GM21576 (cell line): ENCODE measurements at regions not wholly inside any gene's neighbourhood (a gene's known extent, or its start where the extent isn't known, plus 50 kb on each side); places are given as distances from the start of the nearest gene placed in this dataset.
"Not testable (repeated sequence)": the region's sequence is repeated elsewhere in the genome, so short reads cannot be mapped to it uniquely, and the experiment has no call there.

Source experiments
- ATAC-seq: cut with Tn5 transposase; IDR thresholded peaks from one replicate; pipeline ENCODE4 v1.9.1; 2021; ENCODE audit warnings: mild to moderate bottlenecking, moderate library complexity; ENCODE audit not compliant: unreplicated experiment

DNA sequence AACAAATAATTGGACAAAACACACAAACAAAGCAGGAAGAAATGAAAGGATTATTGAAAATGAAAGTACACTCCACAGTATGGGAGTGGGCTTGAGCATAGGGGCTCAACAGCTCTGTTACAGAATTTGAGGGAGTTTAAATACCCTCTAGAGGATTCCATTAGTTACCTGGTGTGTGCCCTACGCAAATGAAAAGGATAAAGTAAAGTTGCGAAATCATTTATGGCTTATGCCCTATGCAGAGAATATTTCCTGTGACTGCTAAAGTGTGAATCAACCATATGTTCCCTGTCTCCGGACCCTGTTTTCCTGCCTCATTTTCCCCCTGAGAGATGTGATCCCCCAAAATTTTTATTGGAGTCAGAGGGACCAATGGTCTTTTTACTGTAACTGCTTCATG is 634.6 kb upstream of the CNTNAP2 start:
- no peak for ATAC-seq

DNA sequence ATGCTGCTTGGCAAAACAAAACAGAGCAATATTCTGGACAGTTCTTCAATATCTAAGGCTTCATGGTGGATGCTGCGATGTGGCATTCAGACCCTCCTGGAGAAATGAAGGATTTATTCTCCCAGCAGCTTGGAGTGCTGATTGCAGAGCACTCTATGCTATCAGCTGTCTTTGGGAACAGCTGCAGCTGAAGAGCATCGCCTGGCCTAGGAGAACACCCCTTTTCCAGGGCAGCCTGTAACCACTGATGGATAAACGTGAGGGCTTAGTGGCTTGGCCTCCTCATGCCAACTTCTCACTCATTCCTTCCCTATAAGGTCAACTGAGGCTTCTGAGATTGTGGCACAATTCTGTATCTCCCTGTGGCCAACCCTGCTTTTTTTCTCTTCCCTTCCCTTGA is 638.1 kb upstream of the CNTNAP2 start:
- ATAC-seq = no peak

DNA sequence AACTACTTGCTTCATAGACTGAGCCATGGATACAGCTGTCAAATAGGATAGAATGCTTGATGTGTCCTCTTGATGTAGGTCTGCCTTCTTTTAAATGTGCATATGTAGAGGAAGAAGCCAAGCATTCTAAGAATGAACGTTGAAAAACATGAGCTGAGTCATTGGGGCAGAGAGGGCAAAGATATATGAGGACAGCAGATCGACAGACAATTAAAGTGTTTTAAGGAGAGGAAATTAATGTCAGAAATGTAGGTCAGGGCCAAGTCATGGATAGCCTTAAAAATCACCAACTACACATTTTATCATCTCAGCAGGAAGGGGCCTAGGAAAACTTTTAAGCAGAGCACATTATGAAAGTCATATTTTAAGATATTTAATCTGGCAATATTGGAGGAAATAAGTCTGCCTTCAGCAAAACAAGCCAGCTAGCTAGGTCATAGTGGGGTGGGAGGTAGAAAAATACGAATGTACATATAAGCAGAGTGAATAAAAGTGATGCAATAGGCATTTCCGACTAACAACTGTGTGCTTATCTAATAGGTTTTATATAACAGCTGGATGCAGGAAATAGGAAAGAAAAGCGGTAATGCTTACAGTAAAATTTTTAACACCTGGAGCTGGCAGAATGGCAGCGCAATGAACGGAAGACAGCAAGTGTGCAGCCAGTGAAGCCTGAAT is 638.3 kb upstream of the TPK1 start:
- no peak for ATAC-seq

GRCh38 chr7:145471883-145472282 is 636.0 kb upstream of the TPK1 start:
- no peak for ATAC-seq

DNA sequence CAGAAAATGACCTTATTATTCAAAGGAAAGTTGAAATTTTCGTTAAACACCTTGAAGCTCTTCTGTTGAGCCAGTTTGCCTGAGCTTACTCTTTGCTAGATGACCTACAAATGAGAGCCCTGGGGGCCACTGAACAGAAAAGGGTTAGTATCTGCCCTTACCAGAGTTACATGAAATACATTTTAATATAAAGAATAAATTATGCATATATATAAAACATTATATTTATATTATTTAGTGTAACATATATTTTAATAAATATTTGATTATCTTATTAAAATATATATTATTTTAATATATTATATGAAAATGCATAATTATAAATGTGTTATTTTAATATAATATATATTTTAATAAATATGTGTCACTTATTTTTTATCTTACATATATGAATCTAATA is 628.4 kb upstream of the TPK1 start:
- no peak for ATAC-seq

- ATAC-seq = no peak
Observed at GRCh38 chr7:145462463-145462862, 626.6 kb upstream of the TPK1 start.

DNA sequence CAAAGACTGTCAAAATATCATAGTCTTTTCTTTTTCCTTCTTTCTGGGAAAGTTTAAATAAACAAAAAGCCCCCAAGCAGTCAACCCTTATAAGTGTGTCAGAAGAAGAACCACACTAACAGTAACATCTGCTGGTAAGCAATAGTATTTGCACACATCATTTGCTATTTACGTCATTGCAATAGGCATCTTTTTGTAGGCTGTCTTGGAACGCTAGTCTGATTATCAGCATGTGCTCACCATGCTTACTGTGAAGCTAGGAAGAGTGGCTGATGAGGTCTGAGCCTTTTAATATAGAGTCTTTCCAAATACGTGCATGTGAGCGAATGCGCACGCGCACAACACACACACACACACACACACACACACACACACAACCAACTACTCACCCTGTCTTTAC is 599.0 kb upstream of the TPK1 start:
- ATAC-seq = no peak

DNA sequence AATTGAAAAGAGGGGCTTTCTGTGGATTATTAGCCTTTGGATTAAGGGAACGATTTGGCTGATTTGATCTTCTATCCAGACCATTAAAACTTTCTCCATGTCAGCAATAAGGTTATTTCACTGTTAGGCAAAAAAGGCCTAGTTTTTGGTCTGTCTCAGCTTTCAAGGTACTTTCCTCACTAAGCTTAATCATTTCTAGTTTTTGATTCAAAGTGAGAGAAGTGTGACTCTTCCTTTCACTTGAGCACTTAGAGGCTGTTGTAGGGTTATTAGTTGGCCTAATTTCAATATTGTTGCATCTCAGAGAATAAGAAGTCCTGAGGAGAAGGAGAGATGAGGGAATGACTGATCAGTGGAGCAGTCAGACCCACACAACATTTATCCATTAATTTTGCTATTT is 596.0 kb upstream of the TPK1 start:
- ATAC-seq = no peak

GRCh38 chr7:145418481-145418880 is 582.6 kb upstream of the TPK1 start:
- ATAC-seq = not testable (repeated sequence)

GRCh38 chr7:145411066-145411465 is 575.2 kb upstream of the TPK1 start:
- no peak for ATAC-seq

DNA sequence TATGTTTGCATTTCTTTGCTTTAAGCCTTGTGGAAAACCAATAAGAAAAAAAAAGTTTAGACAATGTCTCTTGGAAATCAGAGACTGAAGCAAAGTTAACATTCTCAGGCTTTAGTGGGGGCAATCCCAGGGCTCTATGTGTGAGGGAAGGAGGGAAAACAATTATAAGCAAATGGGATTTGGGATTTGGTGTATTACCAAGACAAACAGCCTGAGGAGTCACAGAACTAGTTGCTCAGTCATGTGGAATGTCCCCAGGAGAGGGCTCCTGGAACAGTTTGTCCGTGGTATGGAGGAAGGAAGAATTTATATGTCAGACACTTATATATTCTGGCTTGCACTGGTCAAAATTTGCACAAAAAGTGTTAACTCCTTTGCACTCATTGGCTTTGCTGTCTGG is 562.9 kb upstream of the TPK1 start:
- no peak for ATAC-seq

DNA sequence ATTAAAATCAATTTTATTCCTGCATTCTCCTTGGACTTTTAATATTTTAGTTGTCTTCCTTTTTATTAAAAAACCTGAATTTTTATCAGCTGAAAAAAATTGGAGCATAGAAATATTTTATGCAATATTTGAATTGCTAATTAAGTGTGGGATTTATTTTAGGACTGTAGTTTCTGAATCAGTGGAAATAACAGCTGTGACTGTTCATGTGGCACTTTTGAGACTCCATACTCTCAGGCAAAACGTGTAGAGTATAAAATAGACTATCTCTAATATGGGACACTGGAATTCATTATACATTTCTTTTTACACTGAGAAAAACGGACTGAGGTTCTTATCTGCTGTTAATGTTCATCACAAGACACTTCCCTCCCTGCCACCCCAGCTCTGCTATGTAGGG is 558.3 kb upstream of the TPK1 start:
- ATAC-seq = no peak

DNA sequence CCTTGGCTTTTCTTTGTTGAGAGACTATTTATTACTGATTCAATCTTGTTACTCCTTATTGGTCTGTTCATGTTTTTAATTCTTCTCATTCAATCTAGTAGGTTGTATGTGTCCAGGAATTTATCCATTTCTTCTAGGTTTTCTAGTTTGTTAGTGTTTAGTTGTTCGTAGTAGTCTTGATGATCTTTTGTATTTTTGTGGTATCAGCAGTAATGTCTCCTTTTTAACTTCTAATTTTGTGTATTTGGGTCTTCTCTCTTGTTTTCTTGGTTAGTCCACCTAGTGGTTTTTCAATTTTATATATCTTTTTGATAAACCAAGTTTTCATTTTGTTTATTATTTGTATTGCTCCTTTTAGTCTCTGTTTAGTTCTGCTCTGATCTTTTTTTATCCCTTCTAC is 546.9 kb upstream of the TPK1 start:
- ATAC-seq = no peak

DNA sequence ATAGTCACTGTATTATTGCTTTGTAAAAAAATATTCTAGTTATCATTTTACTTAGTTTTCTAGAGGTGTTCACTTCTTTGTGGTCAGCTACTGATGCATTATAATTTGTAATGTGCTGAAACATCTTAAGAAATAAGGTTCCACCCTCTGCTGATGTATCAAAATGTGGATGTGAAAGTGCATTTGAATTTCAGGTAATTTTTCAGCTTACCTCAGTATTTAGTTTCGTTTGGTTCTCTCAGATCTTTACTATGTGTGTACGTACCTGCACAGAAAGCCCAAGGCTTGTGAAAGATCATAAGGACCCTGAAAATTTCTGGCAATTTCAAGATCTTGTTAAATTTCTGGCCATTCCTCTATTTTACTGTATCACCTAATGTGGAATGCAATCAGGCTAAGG is 542.3 kb upstream of the TPK1 start:
- ATAC-seq = no peak

DNA sequence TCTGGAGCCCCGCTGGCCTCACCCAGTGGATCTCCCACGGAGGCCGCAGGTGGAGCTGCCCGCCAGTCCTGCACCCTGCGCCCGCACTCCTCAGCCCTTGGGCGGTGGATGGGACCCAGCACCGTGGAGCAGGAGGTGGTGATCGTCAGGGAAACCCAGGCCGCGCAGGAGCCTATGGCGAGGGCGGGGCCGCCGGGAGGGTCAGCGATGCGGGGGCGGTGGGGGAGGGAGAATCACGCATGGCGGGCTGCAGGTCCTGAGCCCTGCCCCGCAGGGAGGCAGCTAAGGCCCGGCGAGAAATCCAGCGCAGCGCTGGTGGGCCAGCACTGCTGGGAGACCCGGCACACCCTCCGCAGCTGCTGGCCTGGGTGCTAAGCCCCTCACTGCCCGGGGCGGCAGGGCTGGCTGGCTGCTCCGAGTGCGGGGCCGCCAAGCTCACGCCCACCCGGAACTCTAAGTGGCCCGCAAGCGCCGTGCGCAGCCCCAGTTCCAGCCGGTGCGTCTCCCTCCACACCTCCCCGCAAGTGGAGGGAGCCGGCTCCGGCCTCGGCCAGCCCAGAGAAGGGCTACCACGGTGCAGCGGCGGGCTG is 524.8 kb upstream of the TPK1 start:
- no peak for ATAC-seq

DNA sequence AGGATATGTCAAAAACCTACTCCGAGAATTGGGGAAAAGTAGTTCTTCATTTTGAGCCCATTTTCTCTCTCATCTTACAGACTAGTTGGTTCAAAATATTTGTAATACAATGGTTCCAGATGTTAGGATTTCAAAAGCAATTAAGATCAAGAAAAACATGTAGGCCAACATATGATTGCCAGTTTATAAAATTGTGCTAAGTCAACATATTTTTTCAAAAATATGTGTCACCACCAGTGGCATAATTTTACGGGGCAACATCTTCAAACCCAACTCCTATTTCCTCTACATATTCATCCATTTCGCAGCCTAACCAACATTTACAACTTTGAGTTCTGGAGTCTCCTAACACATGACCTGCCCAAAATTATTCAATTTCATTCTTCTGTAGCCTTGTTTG is 514.5 kb upstream of the TPK1 start:
- no peak for ATAC-seq

- not testable (repeated sequence) for ATAC-seq
Observed at GRCh38 chr7:145349452-145349851, 513.6 kb upstream of the TPK1 start.

DNA sequence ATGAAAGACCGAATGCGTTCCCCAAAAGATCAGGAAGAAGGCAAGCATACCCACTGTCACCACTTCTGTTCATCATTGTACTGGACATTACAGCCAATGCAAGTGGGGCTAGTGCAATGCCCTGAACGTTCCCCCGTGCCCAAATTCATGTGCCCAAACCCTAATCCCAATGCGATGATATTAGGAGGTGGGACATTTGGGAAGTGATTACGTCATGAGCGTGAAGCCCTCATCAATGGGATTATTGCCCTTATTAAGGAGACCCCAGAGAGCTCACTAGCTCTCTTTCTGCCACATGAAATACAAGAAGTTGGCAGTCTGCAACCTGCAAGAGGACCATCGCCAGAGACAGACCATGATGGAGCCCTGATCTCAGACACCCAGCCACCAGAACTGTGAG is 511.4 kb upstream of the TPK1 start:
- ATAC-seq = no peak

- no peak for ATAC-seq
Observed at GRCh38 chr7:145339319-145339718, 503.5 kb upstream of the TPK1 start.

DNA sequence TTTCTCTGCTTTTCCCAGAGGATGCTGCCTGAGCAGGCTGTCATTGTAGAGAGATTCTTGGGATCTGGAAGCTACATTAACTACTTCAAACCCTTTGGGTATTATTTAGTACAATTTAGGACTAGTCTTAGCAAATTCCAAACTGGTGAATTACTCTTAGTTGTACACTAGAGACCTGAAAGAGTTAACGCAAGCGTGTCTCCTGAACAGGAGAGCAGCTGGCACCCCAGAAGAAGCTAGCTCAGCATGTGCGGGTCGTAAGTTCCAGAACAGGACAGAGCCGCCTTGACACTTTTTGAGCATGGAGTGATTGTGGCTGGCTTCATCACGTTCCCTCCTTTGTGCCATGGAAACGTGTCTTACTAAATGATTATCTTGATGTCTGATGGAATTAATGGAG is 495.7 kb upstream of the TPK1 start:
- no peak for ATAC-seq

DNA sequence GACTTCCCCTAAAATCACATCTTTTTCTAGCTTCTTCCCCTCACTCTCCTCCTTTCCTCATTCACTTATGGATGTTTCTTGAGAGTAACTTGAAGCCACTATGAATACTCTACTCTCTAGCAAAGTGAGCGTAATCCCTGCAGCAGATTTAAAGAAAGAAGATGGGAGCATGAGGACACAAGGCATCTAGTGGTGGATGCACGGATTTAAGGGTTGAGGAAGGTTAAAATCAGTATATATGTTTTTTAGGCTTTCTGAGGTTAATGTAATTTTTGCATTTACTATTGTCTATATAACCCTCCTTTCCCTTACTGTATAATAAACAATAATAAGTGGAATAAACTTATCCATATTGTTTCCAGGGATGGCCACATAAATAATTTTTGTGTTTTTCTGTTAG is 495.2 kb upstream of the TPK1 start:
- ATAC-seq = no peak

- ATAC-seq = no peak
Observed at GRCh38 chr7:145327646-145328045, 491.8 kb upstream of the TPK1 start.

DNA sequence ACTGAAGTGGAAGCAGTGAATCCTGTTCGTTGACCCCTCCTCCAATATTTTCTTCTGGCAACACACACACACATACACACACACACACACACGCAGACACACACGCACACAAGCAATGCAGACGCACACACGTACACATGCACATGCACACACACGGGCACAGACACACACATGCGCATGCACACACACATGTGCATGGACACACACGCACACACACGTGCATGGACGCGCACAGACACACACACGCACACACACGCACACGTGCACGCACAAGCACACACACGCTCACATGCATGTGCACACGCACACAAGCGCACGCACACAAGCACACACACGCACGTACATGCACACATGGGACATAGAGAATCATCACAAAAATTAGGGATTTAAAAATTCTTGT is 488.2 kb upstream of the TPK1 start:
- no peak for ATAC-seq
